ENCODE measurements at regions not wholly inside any gene's neighbourhood (a gene's known extent, or its start where the extent isn't known, plus 50 kb on each side); places are given as distances from the start of the nearest gene placed in this dataset.

DNA sequence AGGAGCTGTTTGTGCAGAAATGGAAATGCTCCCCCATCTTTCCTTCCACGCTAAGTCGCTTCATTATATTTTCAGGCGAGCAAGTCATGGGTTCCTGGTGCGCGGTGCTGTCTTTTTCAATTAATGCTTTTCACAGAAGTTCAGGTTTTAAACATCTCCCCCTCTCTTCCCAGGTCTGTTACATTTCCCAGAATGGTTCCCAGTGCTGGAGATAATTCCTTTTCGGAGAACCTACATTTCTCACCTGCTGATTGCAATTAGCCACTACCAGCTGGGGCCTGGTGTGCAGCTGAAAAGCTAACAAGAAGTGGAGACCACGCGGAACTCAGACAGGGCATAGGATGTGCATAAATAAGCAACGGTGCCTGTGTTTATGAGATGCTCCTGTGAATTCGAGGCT is 217.8 kb downstream of the MID1IP1 start:
- Histone ChIP-seq H3K4me3 (ENCODE audit: low read length) (no peak overlapping the region), H3K9me3 (ENCODE audit: control insufficient read depth, insufficient read depth, low read length) (no peaks in the 10 kb centered on the region), H3K27ac (ENCODE audit: low read length) (no peak overlapping the region), H3K36me3 (ENCODE audit: control insufficient read depth, insufficient read depth, low read length) (no peaks in the 10 kb centered on the region), H3K4me1 (ENCODE audit: control insufficient read depth, insufficient read depth, low read length) (no peaks in the 10 kb centered on the region), H3K27me3 (ENCODE audit: control insufficient read depth, insufficient read depth, low read length) (no peaks in the 10 kb centered on the region)
- Mint-ChIP-seq H3K27me3 (ENCODE audit: low read depth in 2 of 2) (peaks cover 0 to 16% of the 10 kb centered on the region in 2 donors), H3K27ac (no peak overlapping the region), H3K4me3 (no peak overlapping the region), H3K36me3 (no peaks in the 10 kb centered on the region), H3K4me1 (no peaks in the 10 kb centered on the region), H3K9me3 (no peaks in the 10 kb centered on the region)
- no peak for DNase-seq
- WGBS (ENCODE audit: insufficient coverage) = 76% methylated on average over 9 of the region's 10 CpGs
- no peak for ATAC-seq
- TF ChIP-seq, protein P1, sequence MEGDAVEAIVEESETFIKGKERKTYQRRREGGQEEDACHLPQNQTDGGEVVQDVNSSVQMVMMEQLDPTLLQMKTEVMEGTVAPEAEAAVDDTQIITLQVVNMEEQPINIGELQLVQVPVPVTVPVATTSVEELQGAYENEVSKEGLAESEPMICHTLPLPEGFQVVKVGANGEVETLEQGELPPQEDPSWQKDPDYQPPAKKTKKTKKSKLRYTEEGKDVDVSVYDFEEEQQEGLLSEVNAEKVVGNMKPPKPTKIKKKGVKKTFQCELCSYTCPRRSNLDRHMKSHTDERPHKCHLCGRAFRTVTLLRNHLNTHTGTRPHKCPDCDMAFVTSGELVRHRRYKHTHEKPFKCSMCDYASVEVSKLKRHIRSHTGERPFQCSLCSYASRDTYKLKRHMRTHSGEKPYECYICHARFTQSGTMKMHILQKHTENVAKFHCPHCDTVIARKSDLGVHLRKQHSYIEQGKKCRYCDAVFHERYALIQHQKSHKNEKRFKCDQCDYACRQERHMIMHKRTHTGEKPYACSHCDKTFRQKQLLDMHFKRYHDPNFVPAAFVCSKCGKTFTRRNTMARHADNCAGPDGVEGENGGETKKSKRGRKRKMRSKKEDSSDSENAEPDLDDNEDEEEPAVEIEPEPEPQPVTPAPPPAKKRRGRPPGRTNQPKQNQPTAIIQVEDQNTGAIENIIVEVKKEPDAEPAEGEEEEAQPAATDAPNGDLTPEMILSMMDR (IDR thresholded peaks at IDR 0.05) = no peak
- intact Hi-C loops (cut with micrococcal nuclease) = no loop called here

DNA sequence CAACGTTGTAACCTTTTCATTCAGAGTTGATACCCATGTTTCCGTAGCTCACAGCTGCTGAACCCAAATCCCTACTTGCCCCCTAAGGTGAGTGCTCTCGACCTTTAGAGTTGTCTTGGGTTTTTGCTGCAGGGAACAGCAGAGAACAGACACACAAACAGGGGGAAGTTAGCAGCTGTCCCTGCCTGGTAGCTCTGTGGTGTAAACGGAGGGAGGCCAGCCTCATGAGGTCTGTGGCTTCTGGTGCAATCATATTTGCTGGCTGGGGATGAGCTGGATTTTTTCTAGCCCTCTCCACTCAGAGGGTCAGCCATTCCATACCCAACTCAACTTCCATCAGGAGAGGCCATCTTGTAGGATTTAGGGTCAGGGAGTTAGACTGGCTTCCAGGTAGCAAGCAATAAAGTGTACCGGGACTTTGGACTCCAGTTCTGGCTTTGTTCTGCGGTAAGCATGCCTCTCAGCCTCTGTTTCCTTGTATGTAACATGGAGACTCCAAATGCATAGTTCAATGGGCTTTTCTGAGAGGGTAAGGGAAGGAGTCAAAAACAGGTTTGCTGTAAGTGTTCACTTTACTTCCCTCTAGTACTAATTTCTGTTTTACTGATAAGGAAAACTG is 218.9 kb downstream of the MID1IP1 start:
- H3K27ac ChIP-seq (ENCODE audit: low read length) = no peak overlapping the region
- 88% methylated on average over 5 of the region's 6 CpGs for WGBS (ENCODE audit: insufficient coverage)
- no peaks in the 10 kb centered on the region for H3K4me1 ChIP-seq (ENCODE audit: control insufficient read depth, insufficient read depth, low read length)
- H3K9me3 Mint-ChIP-seq = no peaks in the 10 kb centered on the region
- no peaks in the 10 kb centered on the region for H3K4me1 Mint-ChIP-seq
- no peak overlapping the region for H3K4me3 ChIP-seq (ENCODE audit: low read length)
- no peaks in the 10 kb centered on the region for H3K9me3 ChIP-seq (ENCODE audit: control insufficient read depth, insufficient read depth, low read length)
- intact Hi-C loops (cut with micrococcal nuclease) = no loop called here
- no peak for ATAC-seq
- no peaks in the 10 kb centered on the region for H3K27me3 ChIP-seq (ENCODE audit: control insufficient read depth, insufficient read depth, low read length)
- DNase-seq = no peak
- H3K27ac Mint-ChIP-seq = no peak overlapping the region
- TF ChIP-seq, protein P1 (IDR thresholded peaks at IDR 0.05) = no peak
- no peaks in the 10 kb centered on the region for H3K36me3 Mint-ChIP-seq
- peaks cover 0 to 16% of the 10 kb centered on the region in 2 donors for H3K27me3 Mint-ChIP-seq (ENCODE audit: low read depth in 2 of 2)
- no peak overlapping the region for H3K4me3 Mint-ChIP-seq
- no peaks in the 10 kb centered on the region for H3K36me3 ChIP-seq (ENCODE audit: control insufficient read depth, insufficient read depth, low read length)

DNA sequence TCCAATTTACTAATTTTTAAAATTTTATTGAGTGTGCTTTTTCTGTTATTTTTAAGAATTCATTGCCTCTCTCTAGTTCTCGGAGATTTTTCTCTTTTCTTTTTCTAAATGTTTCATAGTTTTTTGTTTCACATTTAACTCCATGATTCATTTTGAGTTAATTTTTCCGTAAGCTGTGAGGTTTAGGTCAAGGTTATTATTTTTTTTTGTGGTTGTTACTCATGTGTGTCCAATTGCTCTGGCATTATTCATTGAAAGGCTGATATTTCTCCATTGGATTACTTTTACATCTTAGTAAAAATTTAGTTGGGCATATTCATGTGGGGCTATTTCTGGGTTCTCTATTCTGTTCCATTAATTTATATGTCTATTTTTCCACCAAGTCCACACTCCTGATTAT is 220.8 kb downstream of the MID1IP1 start:
- no CpG with 5 or more reads among the region's 2 CpGs for WGBS (ENCODE audit: insufficient coverage)
- no peak for DNase-seq

More for the DNA sequence above, 220.8 kb downstream of the MID1IP1 start:
- H3K9me3 Mint-ChIP-seq = no peaks in the 10 kb centered on the region
- no peaks in the 10 kb centered on the region for H3K36me3 Mint-ChIP-seq
- H3K4me3 ChIP-seq (ENCODE audit: low read length) = no peak overlapping the region
- no peak overlapping the region for H3K27ac Mint-ChIP-seq
- peaks cover 3 to 34% of the 10 kb centered on the region in 2 donors for H3K27me3 Mint-ChIP-seq (ENCODE audit: low read depth in 2 of 2)
- no peaks in the 10 kb centered on the region for H3K4me1 ChIP-seq (ENCODE audit: control insufficient read depth, insufficient read depth, low read length)
- H3K4me1 Mint-ChIP-seq = no peaks in the 10 kb centered on the region
- ATAC-seq = no peak
- TF ChIP-seq, protein P1 (IDR thresholded peaks at IDR 0.05) = no peak
- H3K4me3 Mint-ChIP-seq = no peak overlapping the region
- H3K9me3 ChIP-seq (ENCODE audit: control insufficient read depth, insufficient read depth, low read length) = no peaks in the 10 kb centered on the region
- intact Hi-C loops (cut with micrococcal nuclease) = no loop called here
- H3K36me3 ChIP-seq (ENCODE audit: control insufficient read depth, insufficient read depth, low read length) = no peaks in the 10 kb centered on the region
- no peak overlapping the region for H3K27ac ChIP-seq (ENCODE audit: low read length)
- no peaks in the 10 kb centered on the region for H3K27me3 ChIP-seq (ENCODE audit: control insufficient read depth, insufficient read depth, low read length)

All from natural killer cell (primary cell).